HG03469 (cell line): ENCODE measurements at regions not wholly inside any gene's neighbourhood (a gene's known extent, or its start where the extent isn't known, plus 50 kb on each side); places are given as distances from the start of the nearest gene placed in this dataset.

ENCODE experiments used
- ATAC-seq: cut with Tn5 transposase; IDR thresholded peaks from one replicate; pipeline ENCODE4 v1.9.1; 2021; ENCODE audit warnings: mild to moderate bottlenecking, moderate library complexity, moderate number of reproducible peaks; ENCODE audit not compliant: unreplicated experiment

DNA sequence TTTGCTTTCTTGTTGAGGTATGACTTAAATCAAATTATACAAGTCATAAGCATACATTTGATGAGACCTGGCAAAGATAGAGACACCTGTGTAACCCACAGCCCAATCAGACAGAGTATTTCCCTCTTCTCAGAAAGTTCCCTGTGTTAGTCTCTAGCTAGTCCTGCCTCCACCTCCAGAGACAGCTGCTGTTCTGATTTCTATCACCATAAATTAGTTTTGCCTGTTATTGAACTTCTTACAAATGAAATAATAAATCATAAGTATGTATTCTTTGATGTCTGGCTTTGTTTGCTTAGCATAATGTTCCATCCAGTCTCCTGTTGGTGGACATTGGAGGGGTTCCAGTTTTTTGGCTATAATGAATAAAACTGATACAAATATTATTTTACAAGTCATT lies 194.5 kb downstream of the ICE1 start:
- no peak for ATAC-seq

GRCh38 chr5:5616247-5616895 lies 193.9 kb downstream of the ICE1 start:
- no peak for ATAC-seq

- no peak for ATAC-seq
Observed at GRCh38 chr5:5615569-5615968, 193.1 kb downstream of the ICE1 start.

DNA sequence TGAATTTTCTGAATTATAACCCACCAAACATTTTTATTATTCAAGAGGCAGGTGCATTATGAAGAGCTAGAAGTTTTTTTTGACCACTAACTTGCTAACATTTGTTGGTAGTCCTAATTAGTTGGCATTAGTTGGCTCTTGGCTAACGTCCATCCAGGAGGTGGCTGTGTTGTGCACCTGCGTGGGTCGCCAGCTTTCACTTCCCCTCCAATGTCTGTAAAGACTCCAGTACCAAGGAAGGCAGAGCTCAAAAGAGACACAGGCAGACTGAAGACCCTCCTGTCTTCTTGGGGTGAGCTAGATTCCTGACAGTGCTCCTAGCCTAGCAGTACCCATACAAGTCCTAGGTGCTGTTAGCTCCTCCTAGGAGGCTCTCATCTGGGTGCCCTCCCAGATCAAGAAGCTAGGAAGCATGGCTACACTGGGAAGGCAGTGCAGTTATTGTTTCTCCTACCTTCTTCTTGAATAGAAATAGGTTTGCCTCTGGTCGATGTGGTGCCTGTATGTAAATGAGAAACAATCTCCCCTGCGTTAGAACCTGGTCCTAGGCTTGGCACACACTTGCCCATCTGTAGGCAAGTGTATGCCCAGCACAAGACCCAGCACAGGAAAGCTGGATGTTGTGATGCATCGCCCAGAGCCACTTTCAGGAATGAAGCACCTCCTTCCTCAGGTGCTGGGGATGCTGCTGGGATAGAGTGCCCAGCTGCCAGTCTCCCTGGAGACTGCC lies 190.9 kb downstream of the ICE1 start:
- peak; percentile 44 for ATAC-seq

GRCh38 chr5:5612096-5612495 lies 189.6 kb downstream of the ICE1 start:
- no peak for ATAC-seq

DNA sequence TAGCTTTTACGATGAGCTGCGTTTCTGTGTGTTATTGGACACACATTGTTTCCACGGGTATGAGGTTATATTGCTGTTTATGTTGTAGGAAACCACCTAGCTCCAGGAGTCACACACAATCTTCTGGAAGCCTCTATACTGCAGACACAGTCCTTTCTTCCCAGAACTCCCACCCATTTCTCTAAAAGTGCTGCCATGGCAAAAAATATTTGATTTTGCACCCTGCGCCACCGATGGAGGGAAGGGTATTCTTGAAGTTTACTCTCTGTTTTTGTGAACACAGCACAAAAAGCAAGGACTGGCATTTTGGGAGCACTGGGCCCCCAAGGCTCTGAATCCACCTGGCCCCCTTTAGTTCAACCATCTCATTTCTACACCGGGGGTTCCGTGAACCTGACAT lies 187.5 kb downstream of the ICE1 start:
- no peak for ATAC-seq

GRCh38 chr5:5605170-5605764 lies 182.8 kb downstream of the ICE1 start:
- ATAC-seq: no peak

DNA sequence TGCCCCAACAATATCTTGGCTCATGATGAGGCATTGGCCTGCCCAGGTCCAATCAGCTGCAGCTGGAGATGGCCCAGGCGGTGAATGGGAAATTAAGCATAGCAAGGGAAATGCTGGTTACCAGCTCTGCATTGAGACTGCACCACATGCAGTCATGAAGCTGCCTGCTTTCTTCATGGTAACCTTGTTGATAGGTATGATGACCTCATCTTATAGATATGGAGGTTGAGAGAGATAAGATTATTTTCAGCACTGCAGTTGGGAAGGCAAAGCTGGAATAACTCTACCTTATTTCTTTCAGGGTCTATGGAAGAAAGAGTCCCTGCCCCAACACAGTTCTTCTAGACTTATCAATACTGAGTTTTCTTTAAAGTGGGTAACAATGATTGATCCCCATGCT lies 180.1 kb downstream of the ICE1 start:
- no peak for ATAC-seq

DNA sequence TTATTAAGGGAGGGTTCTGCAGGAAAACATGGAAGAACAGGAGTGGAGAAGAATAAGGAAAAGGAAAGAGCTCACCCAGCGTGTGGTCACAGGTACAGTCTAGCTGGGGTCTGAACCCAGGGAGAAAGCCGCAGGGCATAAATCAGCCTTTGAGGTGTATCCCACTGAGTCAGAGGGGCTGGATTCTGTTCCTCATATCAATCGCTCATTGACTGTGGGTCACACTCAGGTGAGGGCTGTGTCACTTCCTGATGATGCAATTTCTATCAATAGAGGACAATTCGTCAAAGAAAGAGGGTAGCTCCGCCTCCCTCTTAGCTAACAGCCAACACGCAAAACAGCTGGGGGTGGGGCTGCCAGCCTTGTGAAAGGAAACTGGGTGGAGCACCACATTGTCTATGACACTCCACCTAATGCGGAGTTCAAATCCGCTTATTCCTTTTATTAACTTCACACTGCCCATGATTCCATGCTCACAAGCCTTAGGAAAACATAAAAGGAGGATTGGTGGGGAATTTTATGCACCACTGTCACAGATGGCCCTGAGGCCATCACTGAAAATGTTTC lies 176.2 kb downstream of the ICE1 start:
- ATAC-seq: no peak

DNA sequence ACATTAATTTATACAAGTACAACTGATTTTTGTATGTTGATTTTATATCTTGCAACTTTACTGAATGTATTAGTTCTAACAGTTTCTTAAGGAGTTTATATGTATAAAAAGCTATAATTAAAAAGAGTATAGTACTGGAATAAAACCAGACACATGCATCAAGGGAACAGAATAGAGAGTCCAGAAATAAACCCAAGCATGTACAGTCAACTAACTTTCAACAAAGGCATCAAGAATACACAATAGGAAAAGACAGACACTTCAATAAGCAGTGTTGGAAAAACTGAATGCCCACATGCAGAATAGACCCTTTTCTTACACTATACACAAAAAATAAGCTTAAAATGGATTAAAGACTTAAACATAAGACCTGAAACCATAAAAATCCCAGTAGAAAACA lies 170.9 kb downstream of the ICE1 start:
- ATAC-seq: no peak

GRCh38 chr5:5592541-5592940 lies 170.1 kb downstream of the ICE1 start:
- no peak for ATAC-seq

GRCh38 chr5:5591567-5591966 lies 169.1 kb downstream of the ICE1 start:
- no peak for ATAC-seq

- no peak for ATAC-seq
Observed at GRCh38 chr5:5589857-5590256, 167.4 kb downstream of the ICE1 start.

- no peak for ATAC-seq
Observed at GRCh38 chr5:5588887-5589826, 166.7 kb downstream of the ICE1 start.

GRCh38 chr5:5588386-5588785 lies 165.9 kb downstream of the ICE1 start:
- no peak for ATAC-seq

GRCh38 chr5:5587474-5587873 lies 165.0 kb downstream of the ICE1 start:
- no peak for ATAC-seq

- ATAC-seq: no peak
Observed at GRCh38 chr5:5586721-5587120, 164.2 kb downstream of the ICE1 start.

DNA sequence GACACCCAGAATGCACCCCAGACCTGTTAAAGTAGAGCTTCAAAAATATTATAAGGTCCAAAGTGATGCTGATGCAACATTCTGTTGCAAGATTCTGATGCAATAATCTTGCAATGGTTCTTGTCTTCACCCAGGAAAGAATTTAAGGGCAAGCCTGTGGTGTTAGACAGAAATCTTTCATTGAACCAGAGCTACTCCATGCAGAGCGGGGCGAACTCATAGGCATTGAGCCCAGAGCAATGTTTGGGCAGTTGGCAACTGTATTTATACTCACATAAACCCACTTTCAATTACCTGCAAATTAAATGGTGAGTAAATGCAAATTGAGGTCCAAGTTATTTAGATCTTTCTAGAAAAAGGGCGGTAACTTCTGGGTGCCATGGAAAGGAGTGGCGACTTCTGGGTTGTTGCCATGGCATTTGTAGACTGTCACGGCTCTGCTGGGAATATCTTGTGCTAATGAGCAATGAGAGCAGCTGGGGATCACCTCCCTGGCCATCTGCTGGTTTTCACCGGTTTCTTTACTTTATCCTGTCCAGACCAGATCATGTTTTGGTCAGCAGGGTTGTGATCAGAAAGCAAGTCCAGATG lies 163.4 kb downstream of the ICE1 start:
- ATAC-seq: no peak

- ATAC-seq: no peak
Observed at GRCh38 chr5:5584751-5585150, 162.3 kb downstream of the ICE1 start.

DNA sequence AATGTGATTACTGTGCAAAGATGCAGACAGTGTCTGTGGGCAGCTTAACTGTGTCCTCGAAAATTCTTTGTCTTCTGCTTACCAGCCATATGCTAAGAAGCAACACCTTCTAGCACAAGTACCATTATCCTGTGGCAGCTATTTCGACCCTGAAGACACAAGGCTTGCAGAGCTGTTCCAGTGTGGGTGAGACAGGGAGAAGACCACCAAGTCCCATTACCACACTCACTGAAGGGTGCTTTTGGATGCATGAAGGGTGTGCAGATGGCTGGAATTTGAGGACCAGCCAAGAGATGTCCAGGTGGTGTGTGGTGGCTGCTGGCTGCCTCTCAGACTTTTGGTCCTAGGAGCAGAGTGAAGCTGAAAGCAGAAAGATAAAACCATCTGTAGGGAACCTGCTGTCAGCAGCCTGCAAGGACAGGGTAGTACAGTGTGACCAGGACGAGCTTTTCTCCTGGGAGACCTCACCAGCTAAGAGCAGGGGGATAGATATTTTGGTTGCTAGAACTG lies 161.8 kb downstream of the ICE1 start:
- ATAC-seq: no peak
